Body of pancreas (tissue), 4 donors: ENCODE measurements at regions not wholly inside any gene's neighbourhood (a gene's known extent, or its start where the extent isn't known, plus 50 kb on each side); places are given as distances from the start of the nearest gene placed in this dataset.

ENCODE experiments used
- POLR2A ChIP-seq, 3 donors: fragments of 450-650 bp; IDR thresholded peaks; one replicate each; pipeline ENCODE4 v1.6.1; 2016; ENCODE audit warnings: antibody characterized with exemption in 3 of 3, mild to moderate bottlenecking in 2 of 3
- TF ChIP-seq, protein P1 (sequence below), 7 experiments: fragments of 450-650 bp in 4 of 7; fragments of 200-600 bp in 3 of 7; sonication (generic) in 3 of 7; IDR thresholded peaks; one replicate each; pipeline ENCODE4 v1.5.1; 2016 to 2019; ENCODE audit warnings: antibody characterized with exemption in 7 of 7

DNA sequence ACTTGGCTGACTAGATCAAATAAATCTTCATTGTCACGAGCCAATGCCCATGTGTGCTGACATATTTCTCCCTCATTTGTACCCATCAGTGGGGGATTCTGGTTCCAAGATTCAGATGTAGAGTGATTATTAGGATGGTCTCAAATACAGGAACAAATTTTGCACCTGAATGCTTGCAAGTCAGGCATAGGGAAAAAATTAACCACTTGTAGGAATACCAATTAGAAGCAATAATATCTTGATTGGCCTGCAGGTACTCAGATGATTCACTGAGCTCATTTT lies 69.5 kb downstream of the DMAC1 start:
- TF ChIP-seq, protein P1, sequence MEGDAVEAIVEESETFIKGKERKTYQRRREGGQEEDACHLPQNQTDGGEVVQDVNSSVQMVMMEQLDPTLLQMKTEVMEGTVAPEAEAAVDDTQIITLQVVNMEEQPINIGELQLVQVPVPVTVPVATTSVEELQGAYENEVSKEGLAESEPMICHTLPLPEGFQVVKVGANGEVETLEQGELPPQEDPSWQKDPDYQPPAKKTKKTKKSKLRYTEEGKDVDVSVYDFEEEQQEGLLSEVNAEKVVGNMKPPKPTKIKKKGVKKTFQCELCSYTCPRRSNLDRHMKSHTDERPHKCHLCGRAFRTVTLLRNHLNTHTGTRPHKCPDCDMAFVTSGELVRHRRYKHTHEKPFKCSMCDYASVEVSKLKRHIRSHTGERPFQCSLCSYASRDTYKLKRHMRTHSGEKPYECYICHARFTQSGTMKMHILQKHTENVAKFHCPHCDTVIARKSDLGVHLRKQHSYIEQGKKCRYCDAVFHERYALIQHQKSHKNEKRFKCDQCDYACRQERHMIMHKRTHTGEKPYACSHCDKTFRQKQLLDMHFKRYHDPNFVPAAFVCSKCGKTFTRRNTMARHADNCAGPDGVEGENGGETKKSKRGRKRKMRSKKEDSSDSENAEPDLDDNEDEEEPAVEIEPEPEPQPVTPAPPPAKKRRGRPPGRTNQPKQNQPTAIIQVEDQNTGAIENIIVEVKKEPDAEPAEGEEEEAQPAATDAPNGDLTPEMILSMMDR (IDR thresholded peaks at IDR 0.05) = no peak
- TF ChIP-seq POLR2A (IDR thresholded peaks at IDR 0.05) = no peak
